GM20000 (cell line): ENCODE measurements at regions not wholly inside any gene's neighbourhood (a gene's known extent, or its start where the extent isn't known, plus 50 kb on each side); places are given as distances from the start of the nearest gene placed in this dataset.
A peak's percentile ranks its signal among the peaks of the same experiment; 100 is the strongest.

Experiments
- DNase-seq: peaks from one replicate; pipeline ENCODE4 v3.0.0; 2012; ENCODE audit warnings: low spot score
- CTCF ChIP-seq: IDR thresholded peaks from 2 replicates; pipeline ENCODE4 v1.5.1; 2012; ENCODE audit warnings: mild to moderate bottlenecking, control low read depth; ENCODE audit errors: extremely low read depth, missing control alignments

GRCh38 chr4:101604976-101605375 lies 185.6 kb upstream of the BANK1 start:
- DNase-seq = no peak
- no peak for TF ChIP-seq CTCF

GRCh38 chr4:101600287-101600686 lies 190.2 kb upstream of the BANK1 start:
- no peak for DNase-seq
- no peak for TF ChIP-seq CTCF

GRCh38 chr4:101599620-101600019 lies 190.9 kb upstream of the BANK1 start:
- DNase-seq = no peak
- TF ChIP-seq CTCF = no peak

- peak; percentile 14 for DNase-seq
- TF ChIP-seq CTCF = peak; percentile 33
Observed at GRCh38 chr4:101596781-101597552, 193.6 kb upstream of the BANK1 start.

- TF ChIP-seq CTCF = no peak
- no peak for DNase-seq
Observed at GRCh38 chr4:101594588-101594987, 195.9 kb upstream of the BANK1 start.

GRCh38 chr4:101593666-101594065 lies 196.9 kb upstream of the BANK1 start:
- DNase-seq = no peak
- TF ChIP-seq CTCF = no peak

GRCh38 chr4:101584306-101584705 lies 206.2 kb upstream of the BANK1 start:
- no peak for DNase-seq
- no peak for TF ChIP-seq CTCF
